ENCODE measurements at regions not wholly inside any gene's neighbourhood (a gene's known extent, or its start where the extent isn't known, plus 50 kb on each side); places are given as distances from the start of the nearest gene placed in this dataset.

GRCh38 chr4:34572026-34572425, 1672.3 kb downstream of the ARAP2 start:
- DNase-seq (ENCODE audit: low read depth) = no peak
- TF ChIP-seq, protein P1, sequence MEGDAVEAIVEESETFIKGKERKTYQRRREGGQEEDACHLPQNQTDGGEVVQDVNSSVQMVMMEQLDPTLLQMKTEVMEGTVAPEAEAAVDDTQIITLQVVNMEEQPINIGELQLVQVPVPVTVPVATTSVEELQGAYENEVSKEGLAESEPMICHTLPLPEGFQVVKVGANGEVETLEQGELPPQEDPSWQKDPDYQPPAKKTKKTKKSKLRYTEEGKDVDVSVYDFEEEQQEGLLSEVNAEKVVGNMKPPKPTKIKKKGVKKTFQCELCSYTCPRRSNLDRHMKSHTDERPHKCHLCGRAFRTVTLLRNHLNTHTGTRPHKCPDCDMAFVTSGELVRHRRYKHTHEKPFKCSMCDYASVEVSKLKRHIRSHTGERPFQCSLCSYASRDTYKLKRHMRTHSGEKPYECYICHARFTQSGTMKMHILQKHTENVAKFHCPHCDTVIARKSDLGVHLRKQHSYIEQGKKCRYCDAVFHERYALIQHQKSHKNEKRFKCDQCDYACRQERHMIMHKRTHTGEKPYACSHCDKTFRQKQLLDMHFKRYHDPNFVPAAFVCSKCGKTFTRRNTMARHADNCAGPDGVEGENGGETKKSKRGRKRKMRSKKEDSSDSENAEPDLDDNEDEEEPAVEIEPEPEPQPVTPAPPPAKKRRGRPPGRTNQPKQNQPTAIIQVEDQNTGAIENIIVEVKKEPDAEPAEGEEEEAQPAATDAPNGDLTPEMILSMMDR (IDR thresholded peaks at IDR 0.05; ENCODE audit: control insufficient read depth, extremely low read depth, insufficient read depth) = no peak
- H3K4me3 ChIP-seq (ENCODE audit: low read depth, low read length) = no peak overlapping the region

DNA sequence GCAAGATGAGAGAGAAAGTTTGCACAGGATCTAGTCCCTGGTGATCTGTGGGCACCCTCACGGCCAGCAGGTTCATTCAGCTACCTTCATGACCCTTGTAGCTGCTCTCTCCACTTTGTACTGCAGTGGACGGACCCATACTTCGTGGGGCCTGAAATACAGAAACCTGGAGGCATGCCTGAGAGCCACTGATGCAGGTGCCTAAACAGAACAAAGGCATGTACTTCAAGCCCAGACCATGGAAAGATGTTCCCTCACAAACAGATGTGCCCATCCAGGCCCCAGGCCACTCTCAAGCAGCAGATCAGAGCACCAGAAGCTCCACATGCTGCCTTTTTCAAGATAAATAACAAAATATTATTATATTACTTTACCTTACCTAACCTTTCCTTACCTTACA, 1629.0 kb downstream of the ARAP2 start:
- no peak for DNase-seq (ENCODE audit: low read depth)
- no peak overlapping the region for H3K4me3 ChIP-seq (ENCODE audit: low read depth, low read length)
- TF ChIP-seq, protein P1 (IDR thresholded peaks at IDR 0.05; ENCODE audit: control insufficient read depth, extremely low read depth, insufficient read depth) = no peak

- DNase-seq (ENCODE audit: low read depth) = no peak
- no peak overlapping the region for H3K4me3 ChIP-seq (ENCODE audit: low read depth, low read length)
- TF ChIP-seq, protein P1 (IDR thresholded peaks at IDR 0.05; ENCODE audit: control insufficient read depth, extremely low read depth, insufficient read depth) = no peak
Observed at GRCh38 chr4:34619531-34620162, 1624.7 kb downstream of the ARAP2 start.

DNA sequence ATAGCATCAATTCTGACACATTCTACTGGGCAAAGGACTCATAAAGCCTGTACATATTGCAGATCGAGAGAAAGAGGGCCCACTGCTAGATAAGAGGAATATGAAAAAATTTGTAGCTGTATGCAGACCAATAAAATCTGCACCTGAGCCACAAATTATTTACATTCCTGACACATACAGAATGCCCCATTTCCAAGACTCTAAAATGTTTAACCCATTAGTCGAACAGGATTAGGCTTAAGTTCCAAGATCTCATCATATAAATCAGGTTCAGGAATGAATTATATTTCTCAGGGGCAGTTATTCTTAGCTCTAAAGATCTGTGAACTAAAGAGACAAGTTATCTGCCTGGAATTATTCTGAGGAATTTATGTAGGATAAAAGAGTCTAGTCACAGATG, 1615.8 kb downstream of the ARAP2 start:
- TF ChIP-seq, protein P1 (IDR thresholded peaks at IDR 0.05; ENCODE audit: control insufficient read depth, extremely low read depth, insufficient read depth) = no peak
- H3K4me3 ChIP-seq (ENCODE audit: low read depth, low read length) = no peak overlapping the region
- DNase-seq (ENCODE audit: low read depth) = no peak

- TF ChIP-seq, protein P1 (IDR thresholded peaks at IDR 0.05; ENCODE audit: control insufficient read depth, extremely low read depth, insufficient read depth) = no peak
- H3K4me3 ChIP-seq (ENCODE audit: low read depth, low read length) = no peak overlapping the region
- no peak for DNase-seq (ENCODE audit: low read depth)
Observed at GRCh38 chr4:34629451-34629850, 1614.9 kb downstream of the ARAP2 start.

DNA sequence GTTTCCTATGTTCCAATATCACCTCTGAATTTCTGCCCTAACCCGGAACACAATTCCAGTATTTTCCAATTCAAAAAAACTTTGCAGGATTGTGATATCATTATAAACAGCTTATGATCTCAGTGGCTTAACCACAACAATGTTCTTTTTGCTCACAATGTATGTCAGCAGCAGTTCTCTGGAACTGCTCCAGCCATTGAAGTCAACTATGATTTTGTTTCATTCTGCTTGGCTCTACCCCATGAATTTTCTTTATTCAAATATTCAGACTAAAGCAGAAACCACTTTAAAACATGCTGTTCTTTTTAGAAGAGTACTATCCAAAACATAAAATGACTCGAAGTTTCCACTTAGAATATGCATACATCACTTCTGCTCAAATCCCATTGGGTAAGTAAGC, 1611.1 kb downstream of the ARAP2 start:
- TF ChIP-seq, protein P1 (IDR thresholded peaks at IDR 0.05; ENCODE audit: control insufficient read depth, extremely low read depth, insufficient read depth) = no peak
- no peak for DNase-seq (ENCODE audit: low read depth)
- no peak overlapping the region for H3K4me3 ChIP-seq (ENCODE audit: low read depth, low read length)

DNA sequence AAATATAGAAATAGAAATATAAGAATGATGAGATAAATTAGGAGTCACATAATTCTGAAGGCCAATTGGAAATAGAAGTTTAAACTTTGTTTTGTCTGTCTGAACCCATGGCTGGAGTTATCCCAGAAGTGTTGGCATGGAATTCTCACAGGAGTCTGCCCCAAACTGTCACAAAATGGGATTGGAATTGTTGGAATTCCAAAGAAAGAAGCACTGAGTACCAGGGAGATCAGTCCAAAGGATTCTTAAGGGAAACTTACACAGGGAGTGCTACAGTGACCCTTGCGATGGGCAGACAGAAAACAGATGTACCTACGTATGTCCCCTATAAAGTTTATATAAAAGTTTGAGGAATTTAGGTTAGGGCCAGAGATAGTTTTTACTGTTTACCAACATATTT, 1607.7 kb downstream of the ARAP2 start:
- TF ChIP-seq, protein P1 (IDR thresholded peaks at IDR 0.05; ENCODE audit: control insufficient read depth, extremely low read depth, insufficient read depth) = no peak
- no peak for DNase-seq (ENCODE audit: low read depth)
- no peak overlapping the region for H3K4me3 ChIP-seq (ENCODE audit: low read depth, low read length)

Data from LNCaP clone FGC (cell line).